ENCODE measurements at regions not wholly inside any gene's neighbourhood (a gene's known extent, or its start where the extent isn't known, plus 50 kb on each side); places are given as distances from the start of the nearest gene placed in this dataset.

DNA sequence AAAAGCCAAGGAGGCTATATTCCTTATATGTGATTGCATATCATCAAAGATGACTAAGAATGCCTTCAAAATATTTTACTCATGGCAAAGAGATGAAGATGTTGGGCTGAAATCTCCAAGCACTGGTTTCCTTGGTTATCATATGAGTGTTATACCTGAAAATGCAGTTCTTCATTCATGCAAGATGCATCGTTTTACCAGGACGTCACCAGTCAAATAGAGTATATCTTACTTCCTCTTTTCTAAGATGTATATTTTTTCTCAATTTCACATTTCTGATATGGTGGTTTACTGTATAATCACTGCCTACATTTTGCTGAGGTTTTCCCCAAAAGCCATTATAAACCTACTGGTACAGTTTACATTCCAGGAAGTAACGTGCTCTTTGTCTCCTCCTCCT, 1085.7 kb downstream of the NCAM2 start:
- TF ChIP-seq POLR2AphosphoS5 (IDR thresholded peaks at IDR 0.05; ENCODE audit: low read depth, low read length) (no peak), SIN3A (IDR thresholded peaks at IDR 0.05; ENCODE audit: borderline replicate concordance, insufficient read depth, low read length) (no peak), FOXP2 (optimal IDR thresholded peaks at IDR 0.05; ENCODE audit: borderline replicate concordance, extremely low read depth, extremely low read length, insufficient read depth) (no peak), TAF1 (IDR thresholded peaks at IDR 0.05; ENCODE audit: borderline replicate concordance, insufficient read depth, low read length) (no peak)
- TF ChIP-seq, protein P1, sequence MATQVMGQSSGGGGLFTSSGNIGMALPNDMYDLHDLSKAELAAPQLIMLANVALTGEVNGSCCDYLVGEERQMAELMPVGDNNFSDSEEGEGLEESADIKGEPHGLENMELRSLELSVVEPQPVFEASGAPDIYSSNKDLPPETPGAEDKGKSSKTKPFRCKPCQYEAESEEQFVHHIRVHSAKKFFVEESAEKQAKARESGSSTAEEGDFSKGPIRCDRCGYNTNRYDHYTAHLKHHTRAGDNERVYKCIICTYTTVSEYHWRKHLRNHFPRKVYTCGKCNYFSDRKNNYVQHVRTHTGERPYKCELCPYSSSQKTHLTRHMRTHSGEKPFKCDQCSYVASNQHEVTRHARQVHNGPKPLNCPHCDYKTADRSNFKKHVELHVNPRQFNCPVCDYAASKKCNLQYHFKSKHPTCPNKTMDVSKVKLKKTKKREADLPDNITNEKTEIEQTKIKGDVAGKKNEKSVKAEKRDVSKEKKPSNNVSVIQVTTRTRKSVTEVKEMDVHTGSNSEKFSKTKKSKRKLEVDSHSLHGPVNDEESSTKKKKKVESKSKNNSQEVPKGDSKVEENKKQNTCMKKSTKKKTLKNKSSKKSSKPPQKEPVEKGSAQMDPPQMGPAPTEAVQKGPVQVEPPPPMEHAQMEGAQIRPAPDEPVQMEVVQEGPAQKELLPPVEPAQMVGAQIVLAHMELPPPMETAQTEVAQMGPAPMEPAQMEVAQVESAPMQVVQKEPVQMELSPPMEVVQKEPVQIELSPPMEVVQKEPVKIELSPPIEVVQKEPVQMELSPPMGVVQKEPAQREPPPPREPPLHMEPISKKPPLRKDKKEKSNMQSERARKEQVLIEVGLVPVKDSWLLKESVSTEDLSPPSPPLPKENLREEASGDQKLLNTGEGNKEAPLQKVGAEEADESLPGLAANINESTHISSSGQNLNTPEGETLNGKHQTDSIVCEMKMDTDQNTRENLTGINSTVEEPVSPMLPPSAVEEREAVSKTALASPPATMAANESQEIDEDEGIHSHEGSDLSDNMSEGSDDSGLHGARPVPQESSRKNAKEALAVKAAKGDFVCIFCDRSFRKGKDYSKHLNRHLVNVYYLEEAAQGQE (IDR thresholded peaks at IDR 0.05; ENCODE audit: insufficient read depth in 1 of 2, low read depth in 2 of 2, low read length in 2 of 2): no peak

DNA sequence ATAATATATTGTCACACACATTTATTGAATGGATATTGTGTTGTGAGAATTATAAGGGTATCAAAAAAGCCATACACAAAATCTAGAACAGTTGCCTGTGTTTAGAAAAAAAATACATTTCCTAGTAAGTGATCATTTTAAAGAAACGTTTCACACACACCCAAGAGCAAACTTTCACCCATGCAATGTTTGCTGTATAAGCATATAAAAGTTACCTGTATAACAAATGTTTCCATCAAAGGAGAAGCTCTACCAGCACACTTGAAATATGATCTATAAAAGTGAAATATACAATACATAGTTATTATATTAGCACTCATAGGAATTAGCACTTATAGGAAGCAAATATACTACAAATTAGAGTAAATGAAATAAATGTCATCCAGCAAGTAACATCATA, 1098.1 kb downstream of the NCAM2 start:
- TF ChIP-seq TAF1 (IDR thresholded peaks at IDR 0.05; ENCODE audit: borderline replicate concordance, insufficient read depth, low read length): no peak
- no peak for TF ChIP-seq FOXP2 (optimal IDR thresholded peaks at IDR 0.05; ENCODE audit: borderline replicate concordance, extremely low read depth, extremely low read length, insufficient read depth)
- TF ChIP-seq, protein P1 (IDR thresholded peaks at IDR 0.05; ENCODE audit: insufficient read depth in 1 of 2, low read depth in 2 of 2, low read length in 2 of 2): no peak
- TF ChIP-seq POLR2AphosphoS5 (IDR thresholded peaks at IDR 0.05; ENCODE audit: low read depth, low read length): no peak
- no peak for TF ChIP-seq SIN3A (IDR thresholded peaks at IDR 0.05; ENCODE audit: borderline replicate concordance, insufficient read depth, low read length)

DNA sequence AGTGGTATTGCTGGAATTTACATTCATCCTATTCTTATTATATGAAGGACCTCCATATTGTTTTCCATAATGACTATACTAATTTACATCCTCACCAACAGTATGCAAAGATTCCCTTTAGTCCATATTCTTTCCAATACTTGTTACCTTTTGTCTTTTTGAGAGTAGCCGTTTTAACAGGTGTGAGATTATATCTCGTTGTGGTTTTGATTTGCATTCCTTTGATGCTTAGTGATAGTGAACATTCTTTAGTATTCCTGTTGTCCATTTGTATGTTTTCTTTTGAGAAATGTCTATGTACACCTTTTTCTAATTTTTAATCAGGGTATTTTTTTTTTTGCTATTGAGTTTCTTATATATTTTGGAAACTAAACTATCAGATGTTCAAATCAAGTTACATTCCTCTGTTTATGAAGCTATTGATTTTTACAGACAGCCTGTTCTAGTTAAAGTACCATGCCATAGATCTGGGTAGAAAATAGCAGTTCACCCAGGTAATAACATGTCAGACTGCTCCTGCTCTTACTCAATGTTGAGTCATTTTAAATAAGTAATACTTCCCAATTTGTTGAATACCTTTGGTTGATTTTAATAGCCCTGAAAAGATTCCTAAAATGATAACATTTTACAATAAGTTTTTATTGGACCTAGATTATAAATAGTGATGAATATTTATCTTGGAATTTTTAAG, 1108.7 kb downstream of the NCAM2 start:
- no peak for TF ChIP-seq TAF1 (IDR thresholded peaks at IDR 0.05; ENCODE audit: borderline replicate concordance, insufficient read depth, low read length)

DNA sequence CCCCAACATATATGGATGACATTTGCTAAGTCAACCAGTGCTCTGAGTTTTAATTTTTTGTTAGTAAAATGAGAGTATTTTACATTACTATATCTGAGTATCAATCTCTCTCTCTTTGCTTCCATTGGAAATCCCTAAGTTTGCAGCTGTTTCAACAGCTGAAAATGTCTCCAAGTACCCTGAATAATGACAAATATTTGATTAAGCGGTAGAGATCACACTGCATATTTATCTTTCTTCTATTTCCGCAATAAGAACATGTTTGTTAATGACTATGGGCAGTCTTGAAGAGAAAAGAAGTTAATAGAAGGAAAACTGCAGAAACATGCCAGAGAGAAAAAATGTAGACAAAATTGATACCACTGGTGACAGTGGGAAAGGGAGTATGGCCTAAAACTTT, 1117.5 kb downstream of the NCAM2 start:
- no peak for TF ChIP-seq TAF1 (IDR thresholded peaks at IDR 0.05; ENCODE audit: borderline replicate concordance, insufficient read depth, low read length)
- TF ChIP-seq, protein P1 (IDR thresholded peaks at IDR 0.05; ENCODE audit: insufficient read depth in 1 of 2, low read depth in 2 of 2, low read length in 2 of 2): no peak
- no peak for TF ChIP-seq SIN3A (IDR thresholded peaks at IDR 0.05; ENCODE audit: borderline replicate concordance, insufficient read depth, low read length)
- TF ChIP-seq FOXP2 (optimal IDR thresholded peaks at IDR 0.05; ENCODE audit: borderline replicate concordance, extremely low read depth, extremely low read length, insufficient read depth): no peak
- TF ChIP-seq POLR2AphosphoS5 (IDR thresholded peaks at IDR 0.05; ENCODE audit: low read depth, low read length): no peak

DNA sequence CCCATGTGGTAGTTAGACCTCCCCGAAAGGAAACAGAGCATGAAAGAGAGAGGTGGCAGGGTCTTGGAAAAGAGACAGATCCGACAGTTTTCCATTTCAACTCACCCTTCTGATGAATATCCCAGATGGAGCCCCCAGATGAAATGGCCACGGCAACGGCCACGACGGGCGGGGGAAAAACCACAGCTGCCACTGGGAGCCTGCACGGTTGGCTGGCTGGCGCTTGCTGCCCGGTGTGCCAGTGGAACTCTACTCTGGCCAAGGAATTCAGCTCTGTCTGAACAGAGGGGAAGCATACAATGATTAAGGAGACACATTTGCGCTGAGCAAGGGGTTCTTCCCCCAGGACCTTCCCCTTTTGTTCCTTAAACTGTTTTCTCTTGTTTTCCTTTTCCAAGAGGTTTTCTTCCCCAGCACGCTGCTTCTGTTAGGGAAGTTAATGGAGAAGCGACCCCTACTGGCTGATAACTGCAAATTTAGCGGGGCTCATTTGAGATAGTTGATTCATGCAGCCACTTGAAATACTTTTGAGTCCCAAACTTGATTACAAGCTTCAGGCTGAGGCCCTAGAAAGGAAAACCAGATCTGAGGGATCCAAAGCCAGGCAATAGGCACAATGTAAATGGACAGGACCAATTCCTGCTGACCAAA, 1122.5 kb downstream of the NCAM2 start:
- TF ChIP-seq SIN3A (IDR thresholded peaks at IDR 0.05; ENCODE audit: borderline replicate concordance, insufficient read depth, low read length) (no peak), TAF1 (IDR thresholded peaks at IDR 0.05; ENCODE audit: borderline replicate concordance, insufficient read depth, low read length) (no peak), POLR2AphosphoS5 (IDR thresholded peaks at IDR 0.05; ENCODE audit: low read depth, low read length) (no peak), FOXP2 (optimal IDR thresholded peaks at IDR 0.05; ENCODE audit: borderline replicate concordance, extremely low read depth, extremely low read length, insufficient read depth) (no peak)
- TF ChIP-seq, protein P1 (IDR thresholded peaks at IDR 0.05; ENCODE audit: insufficient read depth in 1 of 2, low read depth in 2 of 2, low read length in 2 of 2): no peak
